ENCODE measurements at regions not wholly inside any gene's neighbourhood (a gene's known extent, or its start where the extent isn't known, plus 50 kb on each side); places are given as distances from the start of the nearest gene placed in this dataset.

GRCh38 chr10:81696609-81697388, 178.2 kb upstream of the NRG3 start:
- Histone ChIP-seq H3K9me3 (replicated peaks in 1 of 2; ENCODE audit: control insufficient read depth in 1 of 2, insufficient read depth in 1 of 2, low read length in 2 of 2) (peaks cover 0 to 13% of the 10 kb centered on the region in 2 donors), H3K9ac (ENCODE audit: insufficient read depth, low read length, poor library complexity, severe bottlenecking) (no peak overlapping the region), H3K4me1 (ENCODE audit: control insufficient read depth in 1 of 2, insufficient read depth in 2 of 2, low read length in 2 of 2) (no peaks in the 10 kb centered on the region), H2AFZ (ENCODE audit: insufficient read depth, low read depth, low read length, poor library complexity, severe bottlenecking) (no peak overlapping the region), H3K79me2 (ENCODE audit: insufficient read depth, low read length) (no peaks in the 10 kb centered on the region), H3K27me3 (ENCODE audit: control insufficient read depth in 2 of 2, insufficient read depth in 2 of 2, low read length in 2 of 2) (no peaks in the 10 kb centered on the region), H3K36me3 (replicated peaks in 1 of 2; ENCODE audit: control insufficient read depth in 1 of 2, insufficient read depth in 2 of 2, low read length in 2 of 2) (no peaks in the 10 kb centered on the region), H3K4me3 (replicated peaks in 1 of 3; ENCODE audit: low read depth in 2 of 3, low read length in 3 of 3) (no peak overlapping the region), H4K20me1 (ENCODE audit: insufficient read depth, low read length) (no peaks in the 10 kb centered on the region), H3K27ac (ENCODE audit: low read depth in 1 of 2, low read length in 2 of 2) (no peak overlapping the region), H3K4me2 (replicated peaks; ENCODE audit: extremely low read depth, low read length, poor library complexity, severe bottlenecking) (no peak overlapping the region)
- no peak for DNase-seq
- peaks cover 6 to 17% (median 10%) of the 10 kb centered on the region in 7 donors for H3K9me3 Mint-ChIP-seq
- whole genome bisulfite sequencing (ENCODE audit: insufficient coverage) = 93% methylated on average over 6 of the region's 9 CpGs
- no peaks in the 10 kb centered on the region for H3K36me3 Mint-ChIP-seq
- H3K4me3 Mint-ChIP-seq = no peak overlapping the region
- intact Hi-C loops (cut with micrococcal nuclease) = no loop called here
- TF ChIP-seq CTCF (IDR thresholded peaks at IDR 0.05) = no peak
- no peaks in the 10 kb centered on the region for H3K4me1 Mint-ChIP-seq
- no peak overlapping the region for H3K27ac Mint-ChIP-seq
- H3K27me3 Mint-ChIP-seq (ENCODE audit: low read depth in 3 of 3) = no peaks in the 10 kb centered on the region

- H2AFZ ChIP-seq (ENCODE audit: insufficient read depth, low read depth, low read length, poor library complexity, severe bottlenecking) = no peak overlapping the region
- H3K27me3 Mint-ChIP-seq (ENCODE audit: low read depth in 3 of 3) = peaks cover 0 to 2% (median 0%) of the 10 kb centered on the region in 3 donors
- no peaks in the 10 kb centered on the region for H3K27me3 ChIP-seq (ENCODE audit: control insufficient read depth in 2 of 2, insufficient read depth in 2 of 2, low read length in 2 of 2)
- H3K36me3 ChIP-seq (replicated peaks in 1 of 2; ENCODE audit: control insufficient read depth in 1 of 2, insufficient read depth in 2 of 2, low read length in 2 of 2) = no peaks in the 10 kb centered on the region
- H3K4me3 Mint-ChIP-seq = no peak overlapping the region
- peaks cover 3 to 8% (median 6%) of the 10 kb centered on the region in 7 donors for H3K9me3 Mint-ChIP-seq
- H3K4me3 ChIP-seq (replicated peaks in 1 of 3; ENCODE audit: low read depth in 2 of 3, low read length in 3 of 3) = no peak overlapping the region
- intact Hi-C loops (cut with micrococcal nuclease) = no loop called here
- no peaks in the 10 kb centered on the region for H3K4me1 ChIP-seq (ENCODE audit: control insufficient read depth in 1 of 2, insufficient read depth in 2 of 2, low read length in 2 of 2)
- TF ChIP-seq CTCF (IDR thresholded peaks at IDR 0.05) = no peak
- no peak overlapping the region for H3K27ac Mint-ChIP-seq
- 67% methylated on average over 1 of the region's 1 CpG for WGBS (ENCODE audit: insufficient coverage)
- no peaks in the 10 kb centered on the region for H3K4me1 Mint-ChIP-seq
- H4K20me1 ChIP-seq (ENCODE audit: insufficient read depth, low read length) = no peaks in the 10 kb centered on the region
- H3K9ac ChIP-seq (ENCODE audit: insufficient read depth, low read length, poor library complexity, severe bottlenecking) = no peak overlapping the region
- H3K9me3 ChIP-seq (replicated peaks in 1 of 2; ENCODE audit: control insufficient read depth in 1 of 2, insufficient read depth in 1 of 2, low read length in 2 of 2) = no peaks in the 10 kb centered on the region
- H3K79me2 ChIP-seq (ENCODE audit: insufficient read depth, low read length) = no peaks in the 10 kb centered on the region
- no peak overlapping the region for H3K27ac ChIP-seq (ENCODE audit: low read depth in 1 of 2, low read length in 2 of 2)
- no peaks in the 10 kb centered on the region for H3K36me3 Mint-ChIP-seq
- no peak overlapping the region for H3K4me2 ChIP-seq (replicated peaks; ENCODE audit: extremely low read depth, low read length, poor library complexity, severe bottlenecking)
- no peak for DNase-seq
Measured at GRCh38 chr10:81704596-81704995, 170.4 kb upstream of the NRG3 start.
